ENCODE measurements at regions not wholly inside any gene's neighbourhood (a gene's known extent, or its start where the extent isn't known, plus 50 kb on each side); places are given as distances from the start of the nearest gene placed in this dataset.

DNA sequence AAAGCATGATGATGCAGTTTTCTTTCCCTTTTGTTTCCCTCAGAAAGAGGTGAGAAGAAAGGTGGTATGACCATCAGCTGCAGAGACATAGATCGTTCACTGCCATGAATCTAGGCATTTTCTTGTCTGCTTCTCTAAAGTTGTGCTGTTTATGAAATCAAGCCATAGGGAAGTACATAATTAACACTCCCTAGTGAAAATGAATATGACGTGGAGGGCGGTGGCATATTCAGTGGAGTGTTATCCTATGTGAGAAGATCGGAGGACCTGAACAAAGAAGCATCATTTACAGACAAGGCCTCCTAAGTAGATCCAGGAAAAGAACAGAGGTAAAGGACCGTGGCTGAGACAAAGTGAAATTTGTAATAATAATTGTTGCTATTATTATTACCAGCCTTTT, 509.0 kb upstream of the SLC39A10 start:
- H3K9me3 Mint-ChIP-seq, result peaks cover 2 to 5% (median 4%) of the 10 kb centered on the region in 7 donors
- no peaks in the 10 kb centered on the region for H3K27me3 Mint-ChIP-seq (ENCODE audit: low read depth in 3 of 3)
- Histone ChIP-seq H3K4me3 (replicated peaks in 1 of 3; ENCODE audit: low read depth in 2 of 3, low read length in 3 of 3) (no peak overlapping the region), H4K20me1 (ENCODE audit: insufficient read depth, low read length) (no peaks in the 10 kb centered on the region), H3K27me3 (ENCODE audit: control insufficient read depth in 2 of 2, insufficient read depth in 2 of 2, low read length in 2 of 2) (no peaks in the 10 kb centered on the region), H3K79me2 (ENCODE audit: insufficient read depth, low read length) (no peaks in the 10 kb centered on the region), H3K4me2 (replicated peaks; ENCODE audit: extremely low read depth, low read length, poor library complexity, severe bottlenecking) (no peak overlapping the region), H3K9me3 (replicated peaks in 1 of 2; ENCODE audit: control insufficient read depth in 1 of 2, insufficient read depth in 1 of 2, low read length in 2 of 2) (peaks cover 0 to 5% of the 10 kb centered on the region in 2 donors), H3K27ac (ENCODE audit: low read depth in 1 of 2, low read length in 2 of 2) (no peak overlapping the region), H3K36me3 (replicated peaks in 1 of 2; ENCODE audit: control insufficient read depth in 1 of 2, insufficient read depth in 2 of 2, low read length in 2 of 2) (no peaks in the 10 kb centered on the region), H3K4me1 (ENCODE audit: control insufficient read depth in 1 of 2, insufficient read depth in 2 of 2, low read length in 2 of 2) (no peaks in the 10 kb centered on the region), H3K9ac (ENCODE audit: insufficient read depth, low read length, poor library complexity, severe bottlenecking) (no peak overlapping the region), H2AFZ (ENCODE audit: insufficient read depth, low read depth, low read length, poor library complexity, severe bottlenecking) (no peak overlapping the region)
- H3K27ac Mint-ChIP-seq, result no peak overlapping the region
- intact Hi-C loops (cut with micrococcal nuclease), result no loop called here
- H3K4me3 Mint-ChIP-seq, result no peak overlapping the region
- no peaks in the 10 kb centered on the region for H3K4me1 Mint-ChIP-seq
- DNase-seq, result no peak
- H3K36me3 Mint-ChIP-seq, result no peaks in the 10 kb centered on the region
- TF ChIP-seq, protein P1, sequence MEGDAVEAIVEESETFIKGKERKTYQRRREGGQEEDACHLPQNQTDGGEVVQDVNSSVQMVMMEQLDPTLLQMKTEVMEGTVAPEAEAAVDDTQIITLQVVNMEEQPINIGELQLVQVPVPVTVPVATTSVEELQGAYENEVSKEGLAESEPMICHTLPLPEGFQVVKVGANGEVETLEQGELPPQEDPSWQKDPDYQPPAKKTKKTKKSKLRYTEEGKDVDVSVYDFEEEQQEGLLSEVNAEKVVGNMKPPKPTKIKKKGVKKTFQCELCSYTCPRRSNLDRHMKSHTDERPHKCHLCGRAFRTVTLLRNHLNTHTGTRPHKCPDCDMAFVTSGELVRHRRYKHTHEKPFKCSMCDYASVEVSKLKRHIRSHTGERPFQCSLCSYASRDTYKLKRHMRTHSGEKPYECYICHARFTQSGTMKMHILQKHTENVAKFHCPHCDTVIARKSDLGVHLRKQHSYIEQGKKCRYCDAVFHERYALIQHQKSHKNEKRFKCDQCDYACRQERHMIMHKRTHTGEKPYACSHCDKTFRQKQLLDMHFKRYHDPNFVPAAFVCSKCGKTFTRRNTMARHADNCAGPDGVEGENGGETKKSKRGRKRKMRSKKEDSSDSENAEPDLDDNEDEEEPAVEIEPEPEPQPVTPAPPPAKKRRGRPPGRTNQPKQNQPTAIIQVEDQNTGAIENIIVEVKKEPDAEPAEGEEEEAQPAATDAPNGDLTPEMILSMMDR (IDR thresholded peaks at IDR 0.05), result no peak
- no CpG with 5 or more reads among the region's 5 CpGs for WGBS (ENCODE audit: insufficient coverage)

DNA sequence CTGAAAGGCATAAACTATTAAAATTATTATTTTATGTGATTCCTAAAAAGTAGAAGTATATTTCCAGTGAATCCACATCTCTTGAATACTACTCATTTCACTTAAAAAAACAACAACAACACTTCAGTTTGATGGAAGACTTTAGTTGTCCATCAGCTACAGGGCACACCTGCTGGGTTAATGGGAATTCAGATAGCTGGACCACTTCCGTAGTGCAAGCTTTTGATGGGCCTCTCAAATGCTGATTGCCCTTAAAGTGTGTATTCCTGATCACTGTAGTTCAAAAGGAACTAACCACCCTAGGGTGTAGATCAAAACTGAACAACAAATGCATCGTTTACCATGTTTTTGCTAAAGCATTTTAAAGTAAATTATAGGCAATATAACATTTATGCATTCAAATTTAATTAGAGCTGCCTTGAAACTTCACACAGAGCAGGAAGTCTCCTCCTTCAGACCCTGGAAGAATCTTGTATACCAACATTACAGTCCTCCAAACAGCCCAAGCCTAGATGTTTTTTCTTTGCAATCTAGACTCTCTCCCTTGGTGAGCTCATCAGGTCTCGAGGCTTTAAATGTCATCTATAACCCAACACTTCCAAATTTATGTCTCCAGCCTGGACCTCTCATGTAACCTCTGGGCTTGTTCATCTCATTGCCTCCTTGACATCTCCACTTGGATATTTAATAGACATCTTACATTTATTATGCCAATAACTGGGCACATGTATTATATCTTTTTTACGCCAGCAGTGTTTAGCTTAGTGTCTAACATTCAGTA, 510.1 kb upstream of the SLC39A10 start:
- H3K4me1 ChIP-seq (ENCODE audit: control insufficient read depth in 1 of 2, insufficient read depth in 2 of 2, low read length in 2 of 2), result no peaks in the 10 kb centered on the region
- peaks cover 0 to 7% of the 10 kb centered on the region in 2 donors for H3K9me3 ChIP-seq (replicated peaks in 1 of 2; ENCODE audit: control insufficient read depth in 1 of 2, insufficient read depth in 1 of 2, low read length in 2 of 2)
- no peak overlapping the region for H3K4me2 ChIP-seq (replicated peaks; ENCODE audit: extremely low read depth, low read length, poor library complexity, severe bottlenecking)
- Mint-ChIP-seq H3K4me1 (no peaks in the 10 kb centered on the region), H3K36me3 (no peaks in the 10 kb centered on the region), H3K27ac (no peak overlapping the region), H3K9me3 (peaks cover 2 to 9% (median 4%) of the 10 kb centered on the region in 7 donors), H3K27me3 (ENCODE audit: low read depth in 3 of 3) (no peaks in the 10 kb centered on the region), H3K4me3 (no peak overlapping the region)
- TF ChIP-seq, protein P1 (IDR thresholded peaks at IDR 0.05), result no peak
- no peak for DNase-seq
- H3K9ac ChIP-seq (ENCODE audit: insufficient read depth, low read length, poor library complexity, severe bottlenecking), result no peak overlapping the region
- H2AFZ ChIP-seq (ENCODE audit: insufficient read depth, low read depth, low read length, poor library complexity, severe bottlenecking), result no peak overlapping the region
- no peak overlapping the region for H3K4me3 ChIP-seq (replicated peaks in 1 of 3; ENCODE audit: low read depth in 2 of 3, low read length in 3 of 3)
- intact Hi-C loops (cut with micrococcal nuclease), result no loop called here
- 83% methylated on average over 1 of the region's 4 CpGs for WGBS (ENCODE audit: insufficient coverage)
- H3K36me3 ChIP-seq (replicated peaks in 1 of 2; ENCODE audit: control insufficient read depth in 1 of 2, insufficient read depth in 2 of 2, low read length in 2 of 2), result no peaks in the 10 kb centered on the region
- no peaks in the 10 kb centered on the region for H3K79me2 ChIP-seq (ENCODE audit: insufficient read depth, low read length)
- H3K27ac ChIP-seq (ENCODE audit: low read depth in 1 of 2, low read length in 2 of 2), result no peak overlapping the region
- no peaks in the 10 kb centered on the region for H3K27me3 ChIP-seq (ENCODE audit: control insufficient read depth in 2 of 2, insufficient read depth in 2 of 2, low read length in 2 of 2)
- no peaks in the 10 kb centered on the region for H4K20me1 ChIP-seq (ENCODE audit: insufficient read depth, low read length)

Data from CD14-positive monocyte (primary cell).